H1 (cell line): ENCODE measurements at regions not wholly inside any gene's neighbourhood (a gene's known extent, or its start where the extent isn't known, plus 50 kb on each side); places are given as distances from the start of the nearest gene placed in this dataset.

Experiments used
- CTCF ChIA-PET: fragments of 300-600 bp; sonication (Branson Sonifier 250); formaldehyde crosslinking; loops from one replicate; lab custom pipeline; 2021; ENCODE audit not compliant: partially characterized antibody; lab: Charles Lee
- POLR2A ChIA-PET: fragments of 300-600 bp; sonication (Branson Sonifier 250); formaldehyde crosslinking; loops from one replicate; lab custom pipeline; 2021; ENCODE audit warnings: inconsistent platforms; ENCODE audit not compliant: partially characterized antibody; lab: Charles Lee
- DNase-seq, 2 experiments: peaks; one replicate each; pipeline versions ENCODE4 v3.0.0 to v3.0.0-alpha.2; 2010 to 2022; ENCODE audit warnings: low spot score in 2 of 2, low read depth in 1 of 2, mixed read lengths in 1 of 2
- FAIRE-seq: peaks from 2 replicates; lab custom pipeline; 2011; peaks lifted over from hg19 to GRCh38; lab: Jason Lieb, UNC
- H2AFZ ChIP-seq: 2 replicates; pipeline ENCODE4 v1.8.1; 2012; ENCODE audit warnings: low read length, inconsistent platforms
- H2AK5ac ChIP-seq: 2 replicates; pipeline ENCODE4 v1.6.1; 2013; ENCODE audit warnings: low read depth, low read length
- H2BK120ac ChIP-seq: replicated peaks from 2 replicates; pipeline ENCODE3; 2013; ENCODE audit warnings: low read depth, low read length, inconsistent platforms
- H2BK12ac ChIP-seq: 2 replicates; pipeline ENCODE4 v1.6.1; 2013; ENCODE audit warnings: low read depth, low read length
- H2BK15ac ChIP-seq: 2 replicates; pipeline ENCODE4 v1.6.1; 2013; ENCODE audit warnings: low read length
- H2BK20ac ChIP-seq: 2 replicates; pipeline ENCODE4 v1.6.1; 2013; ENCODE audit warnings: low read length
- H2BK5ac ChIP-seq: 2 replicates; pipeline ENCODE4 v1.6.1; 2013; ENCODE audit warnings: low read depth, low read length
- H3K14ac ChIP-seq: 2 replicates; pipeline ENCODE4 v1.6.1; 2013; ENCODE audit warnings: inconsistent platforms; ENCODE audit not compliant: insufficient read length
- H3K18ac ChIP-seq: 2 replicates; pipeline ENCODE4 v1.6.1; 2013; ENCODE audit warnings: low read length; ENCODE audit errors: extremely low read depth
- H3K23ac ChIP-seq: 2 replicates; pipeline ENCODE4 v1.6.1; 2013; ENCODE audit warnings: inconsistent platforms; ENCODE audit not compliant: insufficient read length
- H3K23me2 ChIP-seq: 2 replicates; pipeline ENCODE4 v1.6.1; 2013; ENCODE audit warnings: low read depth, low read length
- H3K27ac ChIP-seq: 2 replicates; pipeline ENCODE4 v1.6.1; 2011; ENCODE audit warnings: low read depth, low read length, inconsistent platforms
- H3K27me3 ChIP-seq, 4 experiments: replicated peaks in 1 of 4; 1 replicate in 1 of 4; 2 replicates in 3 of 4; pipeline versions ENCODE4 v1.6.1 to v1.8.1; 2011 to 2013; ENCODE audit warnings: low read length in 3 of 4, mild to moderate bottlenecking in 3 of 4, inconsistent platforms in 2 of 4, mixed read lengths in 2 of 4, moderate library complexity in 1 of 4; ENCODE audit not compliant: control insufficient read depth in 3 of 4, insufficient read depth in 3 of 4; ENCODE audit errors: extremely low read depth in 1 of 4
- H3K36me3 ChIP-seq, 4 experiments: 2 replicates each; pipeline versions ENCODE4 v1.6.1 to v1.8.1; 2011 to 2013; ENCODE audit warnings: mild to moderate bottlenecking in 4 of 4, low read length in 3 of 4, moderate library complexity in 2 of 4, control low read depth in 1 of 4, inconsistent platforms in 1 of 4; ENCODE audit not compliant: insufficient read depth in 4 of 4, control insufficient read depth in 2 of 4
- H3K4ac ChIP-seq: replicated peaks from 2 replicates; pipeline ENCODE3; 2013; ENCODE audit warnings: low read length, low read depth, mixed read lengths, inconsistent platforms; ENCODE audit not compliant: insufficient read length
- H3K4me1 ChIP-seq, 4 experiments: replicated peaks in 1 of 4; 1 replicate in 1 of 4; 2 replicates in 3 of 4; pipeline versions ENCODE4 v1.6.1 to v1.8.1; 2011 to 2013; ENCODE audit warnings: low read length in 3 of 4, inconsistent platforms in 2 of 4, mixed read lengths in 1 of 4; ENCODE audit not compliant: insufficient read depth in 4 of 4, control insufficient read depth in 3 of 4
- H3K4me2 ChIP-seq, 2 experiments: 2 replicates each; pipeline versions ENCODE4 v1.6.1 to v1.8.1; 2011 to 2013; ENCODE audit warnings: low read depth in 2 of 2, low read length in 2 of 2, control low read depth in 1 of 2, inconsistent platforms in 1 of 2, mild to moderate bottlenecking in 1 of 2; ENCODE audit not compliant: insufficient read depth in 1 of 2
- H3K4me3 ChIP-seq, 4 experiments: fragments of 200-600, 300-600 bp in 1 of 4; sonication (generic), shearing (Covaris generic), sonication (Bioruptor Twin) in 1 of 4; 2 replicates each; pipeline versions ENCODE4 v1.5.1 to v1.8.1; 2011 to 2016; ENCODE audit warnings: low read length in 4 of 4, low read depth in 3 of 4, control low read depth in 2 of 4, inconsistent platforms in 2 of 4, mild to moderate bottlenecking in 2 of 4, mixed read lengths in 1 of 4, moderate library complexity in 1 of 4; ENCODE audit not compliant: insufficient read depth in 2 of 4; ENCODE audit errors: extremely low read depth in 1 of 4
- H3K56ac ChIP-seq: replicated peaks from 2 replicates; pipeline ENCODE3; 2013; ENCODE audit warnings: low read depth, mild to moderate bottlenecking, mixed read lengths, low read length, inconsistent platforms; ENCODE audit not compliant: insufficient read length
- H3K79me1 ChIP-seq: 2 replicates; pipeline ENCODE4 v1.6.1; 2013; ENCODE audit warnings: low read depth, low read length, control low read depth
- H3K79me2 ChIP-seq, 2 experiments: 2 replicates each; pipeline versions ENCODE4 v1.6.1 to v1.8.1; 2012 to 2013; ENCODE audit warnings: low read length in 2 of 2, mild to moderate bottlenecking in 2 of 2, inconsistent platforms in 1 of 2; ENCODE audit not compliant: insufficient read depth in 2 of 2, control insufficient read depth in 1 of 2
- H3K9ac ChIP-seq, 4 experiments: replicated peaks in 1 of 4; 1 replicate in 1 of 4; 2 replicates in 3 of 4; pipeline versions ENCODE4 v1.6.1 to v1.8.1; 2011 to 2013; ENCODE audit warnings: low read depth in 3 of 4, low read length in 3 of 4, control low read depth in 2 of 4, mild to moderate bottlenecking in 2 of 4, moderate library complexity in 2 of 4, inconsistent platforms in 1 of 4; ENCODE audit errors: extremely low read depth in 1 of 4
- H3K9me3 ChIP-seq, 2 experiments: 2 replicates each; pipeline versions ENCODE4 v1.6.1 to v1.8.1; 2012 to 2013; ENCODE audit warnings: mild to moderate bottlenecking in 2 of 2, moderate library complexity in 2 of 2, control low read depth in 1 of 2, inconsistent platforms in 1 of 2, low read depth in 1 of 2, low read length in 1 of 2, mixed read lengths in 1 of 2; ENCODE audit not compliant: insufficient read depth in 2 of 2
- H4K20me1 ChIP-seq, 2 experiments: replicated peaks in 1 of 2; 2 replicates each; pipeline versions ENCODE3 to v1.8.1; 2011 to 2013; ENCODE audit warnings: inconsistent platforms in 2 of 2, low read length in 2 of 2, mild to moderate bottlenecking in 1 of 2; ENCODE audit not compliant: insufficient read depth in 2 of 2, control insufficient read depth in 1 of 2
- H4K5ac ChIP-seq: 2 replicates; pipeline ENCODE4 v1.6.1; 2013; ENCODE audit warnings: low read length, low read depth, mixed read lengths, inconsistent platforms; ENCODE audit not compliant: insufficient read length
- H4K8ac ChIP-seq: 2 replicates; pipeline ENCODE4 v1.8.0; 2013; ENCODE audit warnings: mild to moderate bottlenecking, moderate library complexity, low read length, inconsistent platforms; ENCODE audit not compliant: insufficient read depth; ENCODE audit errors: extremely low read depth
- H4K91ac ChIP-seq: replicated peaks from 2 replicates; pipeline ENCODE3; 2013; ENCODE audit warnings: low read length, mixed read lengths, inconsistent platforms; ENCODE audit not compliant: insufficient read length
- EP300 ChIP-seq, 2 experiments: IDR thresholded peaks; 1 replicate in 1 of 2; 2 replicates in 1 of 2; pipeline ENCODE4 v1.6.1; 2011 to 2012; ENCODE audit warnings: low read depth in 2 of 2, low read length in 2 of 2, mild to moderate bottlenecking in 2 of 2, borderline replicate concordance in 1 of 2, inconsistent platforms in 1 of 2, moderate library complexity in 1 of 2
- GTF2F1 ChIP-seq: IDR thresholded peaks from 2 replicates; pipeline ENCODE4 v1.6.1; 2012; ENCODE audit warnings: low read depth, low read length, improper control_type of control experiment, borderline replicate concordance
- HDAC6 ChIP-seq: IDR thresholded peaks from one replicate; pipeline ENCODE4 v1.7.1; 2012; ENCODE audit warnings: low read depth, mild to moderate bottlenecking, inconsistent platforms, low read length, moderate library complexity
- KDM4A ChIP-seq: IDR thresholded peaks from one replicate; pipeline ENCODE4 v1.7.1; 2012; ENCODE audit warnings: low read depth, mild to moderate bottlenecking, moderate library complexity, low read length, inconsistent platforms; ENCODE audit not compliant: severe bottlenecking
- KDM5A ChIP-seq: fragments of 200-600 bp; IDR thresholded peaks from 2 replicates; pipeline ENCODE4 v1.7.1; 2012; ENCODE audit warnings: mild to moderate bottlenecking, low read length, inconsistent platforms, mixed read lengths
- MAX ChIP-seq: IDR thresholded peaks from 2 replicates; pipeline ENCODE4 v1.6.1; 2012; ENCODE audit warnings: inconsistent platforms
- PHF8 ChIP-seq: fragments of 200-600 bp; sonication (generic); conservative IDR thresholded peaks from 2 replicates; pipeline ENCODE4 v1.7.1; 2012; ENCODE audit warnings: low read depth, mild to moderate bottlenecking, inconsistent platforms, low read length, moderate library complexity
- SP2 ChIP-seq: IDR thresholded peaks from 2 replicates; pipeline ENCODE4 v1.6.1; 2012; ENCODE audit warnings: mild to moderate bottlenecking, low read length, inconsistent platforms
- SP4 ChIP-seq: IDR thresholded peaks from 2 replicates; pipeline ENCODE4 v1.6.1; 2012; ENCODE audit warnings: low read length, inconsistent platforms
- TBP ChIP-seq: IDR thresholded peaks from 2 replicates; pipeline ENCODE4 v1.6.1; 2011; ENCODE audit warnings: low read depth, low read length, improper control_type of control experiment
- TEAD4 ChIP-seq: IDR thresholded peaks from 2 replicates; pipeline ENCODE4 v1.6.1; 2012; ENCODE audit warnings: low read depth, low read length, inconsistent platforms, mixed read lengths
- USF2 ChIP-seq: IDR thresholded peaks from 2 replicates; pipeline ENCODE4 v1.6.1; 2011; ENCODE audit warnings: low read length, improper control_type of control experiment
- WGBS, 2 experiments: shearing (Covaris generic) in 1 of 2; methylation state at CpG; one replicate each; pipeline versions ENCODE4 v1.1.6 to v1.1.7; 2013 to 2015; ENCODE audit warnings: low lambda C conversion rate in 2 of 2, mixed read lengths in 2 of 2, inconsistent platforms in 1 of 2, low coverage in 1 of 2, missing lambda C conversion rate in 1 of 2; ENCODE audit not compliant: insufficient replicate concordance in 2 of 2, insufficient coverage in 1 of 2, insufficient read length in 1 of 2; ENCODE audit errors: extremely low coverage in 1 of 2, missing lambda C conversion rate in 1 of 2; 5-methylcytosine and 5-hydroxymethylcytosine counted together

DNA sequence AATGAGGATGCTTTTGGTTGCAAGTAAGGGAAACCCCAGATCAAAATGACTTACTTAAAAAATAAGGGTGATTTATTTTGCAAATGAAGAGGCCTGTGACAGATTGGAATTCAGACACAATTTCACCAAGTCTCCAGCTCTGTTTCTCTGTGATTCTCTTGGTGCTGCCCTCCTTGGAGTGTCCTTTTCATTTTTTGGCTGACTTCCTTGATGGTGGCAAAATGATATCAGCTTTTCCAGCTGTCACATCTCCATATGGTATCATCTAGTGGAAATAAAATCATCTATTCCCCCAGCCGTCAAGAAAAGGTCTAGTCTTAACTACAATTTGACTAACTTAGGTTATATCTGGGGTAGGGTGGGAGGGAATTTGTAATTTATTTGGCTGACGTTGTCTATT, 68.5 kb upstream of the SLC25A26 start:
- Histone ChIP-seq H3K18ac (no peak overlapping the region), H2AFZ (no peak overlapping the region), H3K4me1 (peaks cover 0 to 10% (median 2%) of the 10 kb centered on the region in 4 experiments; a peak in 2 of 7 replicates), H3K9ac (no peak overlapping the region), H4K20me1 (no peaks in the 10 kb centered on the region), H3K56ac (no peak overlapping the region), H3K79me1 (no peaks in the 10 kb centered on the region), H2BK5ac (no peak overlapping the region), H3K36me3 (no peaks in the 10 kb centered on the region; a peak in 1 of 8 replicates), H3K4me2 (no peak overlapping the region), H4K8ac (no peak overlapping the region), H3K4ac (no peak overlapping the region), H4K91ac (no peak overlapping the region), H3K4me3 (no peak overlapping the region), H3K27me3 (no peaks in the 10 kb centered on the region), H2BK120ac (no peak overlapping the region), H2AK5ac (no peak overlapping the region), H2BK12ac (no peak overlapping the region), H3K23me2 (no peaks in the 10 kb centered on the region), H3K27ac (no peak overlapping the region), H3K79me2 (no peaks in the 10 kb centered on the region), H3K23ac (no peak overlapping the region), H3K14ac (no peak overlapping the region), H3K9me3 (no peaks in the 10 kb centered on the region), H2BK15ac (no peak overlapping the region), H4K5ac (no peak overlapping the region), H2BK20ac (no peak overlapping the region)
- ChIA-PET CTCF (interaction anchor here (1.4 to 1.6 kb wide), 2 partner anchors 14 to 424 kb away, joined by 4 to 7 read pairs; no protein-coding TSS in a partner anchor), POLR2A (interaction anchor here (0.6 kb wide), 1 partner anchor 340 kb away, joined by 3 read pairs; no protein-coding TSS in a partner anchor)
- DNase-seq (no peak), FAIRE-seq (no peak)
- no peak for TF ChIP-seq PHF8
- no peak for TF ChIP-seq USF2
- TF ChIP-seq KDM5A: no peak
- no peak for TF ChIP-seq TEAD4
- TF ChIP-seq GTF2F1: no peak
- TF ChIP-seq EP300 (IDR thresholded peaks at IDR 0.05; ENCODE audit: borderline replicate concordance in 1 of 2, low read depth in 2 of 2, low read length in 2 of 2): no peak
- no peak for TF ChIP-seq SP2
- no peak for TF ChIP-seq KDM4A
- no peak for TF ChIP-seq HDAC6
- no peak for TF ChIP-seq MAX
- TF ChIP-seq TBP: no peak
- TF ChIP-seq SP4: no peak
- 85% methylated on average over 2 of the region's 2 CpGs; no CpG with 5 or more reads in 1 of the 2 experiments for WGBS, 2 experiments
